CD4-positive, alpha-beta T cell treated with Interleukin-6 for 4 hours (primary cell): ENCODE measurements at regions not wholly inside any gene's neighbourhood (a gene's known extent, or its start where the extent isn't known, plus 50 kb on each side); places are given as distances from the start of the nearest gene placed in this dataset.
A peak's percentile ranks its signal among the peaks of the same experiment; 100 is the strongest.
"Not testable (repeated sequence)": the region's sequence is repeated elsewhere in the genome, so short reads cannot be mapped to it uniquely, and the experiment has no call there.

Experiments used
- DNase-seq: peaks from one replicate; pipeline ENCODE4 v3.0.0-alpha.2; 2020; ENCODE audit warnings: mixed read lengths

DNA sequence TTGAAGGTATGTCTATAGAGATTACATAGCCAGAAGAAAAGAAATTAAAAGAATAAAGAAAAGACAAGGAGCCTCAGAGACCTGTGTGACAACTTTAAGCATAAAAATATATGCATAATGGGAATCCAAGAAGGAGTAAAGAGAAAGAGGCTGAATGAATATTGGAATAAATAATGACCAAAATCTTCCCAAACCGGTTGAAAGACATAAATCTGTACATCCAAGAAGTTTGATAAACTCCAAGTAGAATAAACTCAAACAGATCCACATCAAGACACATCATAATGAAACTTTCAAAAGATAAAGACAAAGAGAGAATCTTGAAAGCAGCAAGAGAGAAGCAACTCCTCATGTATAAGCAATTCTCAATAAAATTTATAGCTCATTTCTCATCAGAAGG, 132.4 kb upstream of the ZNF516 start:
- no peak for DNase-seq

- no peak for DNase-seq
Observed at GRCh38 chr18:76626991-76627390, 131.9 kb upstream of the ZNF516 start.

DNA sequence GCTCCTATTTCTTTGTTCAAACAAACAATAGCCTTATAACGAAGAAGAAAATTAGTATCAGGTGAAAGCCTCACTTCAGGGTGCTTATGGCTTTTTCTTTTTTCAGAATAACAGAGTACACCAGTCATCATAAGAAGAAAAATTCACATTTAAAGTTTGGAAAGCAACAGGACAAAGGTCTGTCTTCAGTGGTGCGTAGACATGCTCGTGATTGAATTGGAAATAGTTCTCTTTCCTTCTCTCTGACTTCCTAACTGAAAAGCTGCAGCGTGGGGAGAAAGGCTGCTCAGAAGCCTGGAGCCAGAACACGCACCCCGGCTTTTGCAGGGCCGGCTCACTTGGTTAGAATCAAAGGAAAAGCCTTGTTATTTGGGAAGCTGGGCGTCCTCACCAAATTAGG, 127.6 kb upstream of the ZNF516 start:
- DNase-seq, result no peak

- no peak for DNase-seq
Observed at GRCh38 chr18:76621782-76622495, 126.9 kb upstream of the ZNF516 start.

DNA sequence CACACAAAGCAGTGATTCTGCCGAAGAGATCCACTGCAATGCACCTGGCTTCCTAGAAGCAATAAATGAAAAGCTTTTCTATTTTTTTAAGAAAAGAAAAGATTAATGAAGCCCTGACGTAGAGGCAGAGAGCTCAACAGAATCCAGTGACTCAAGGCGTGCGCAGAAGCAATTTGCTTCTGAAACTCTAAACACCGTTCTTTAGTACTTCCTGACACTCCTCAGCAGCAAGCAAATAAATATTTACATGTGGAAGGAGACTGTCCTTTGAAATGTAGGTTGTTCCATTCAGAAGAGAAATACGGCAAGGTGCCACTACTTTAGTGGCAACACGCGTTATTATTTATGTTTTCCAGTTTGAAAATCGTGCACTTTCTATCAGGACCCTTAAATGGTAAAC, 126.2 kb upstream of the ZNF516 start:
- DNase-seq, result no peak

DNA sequence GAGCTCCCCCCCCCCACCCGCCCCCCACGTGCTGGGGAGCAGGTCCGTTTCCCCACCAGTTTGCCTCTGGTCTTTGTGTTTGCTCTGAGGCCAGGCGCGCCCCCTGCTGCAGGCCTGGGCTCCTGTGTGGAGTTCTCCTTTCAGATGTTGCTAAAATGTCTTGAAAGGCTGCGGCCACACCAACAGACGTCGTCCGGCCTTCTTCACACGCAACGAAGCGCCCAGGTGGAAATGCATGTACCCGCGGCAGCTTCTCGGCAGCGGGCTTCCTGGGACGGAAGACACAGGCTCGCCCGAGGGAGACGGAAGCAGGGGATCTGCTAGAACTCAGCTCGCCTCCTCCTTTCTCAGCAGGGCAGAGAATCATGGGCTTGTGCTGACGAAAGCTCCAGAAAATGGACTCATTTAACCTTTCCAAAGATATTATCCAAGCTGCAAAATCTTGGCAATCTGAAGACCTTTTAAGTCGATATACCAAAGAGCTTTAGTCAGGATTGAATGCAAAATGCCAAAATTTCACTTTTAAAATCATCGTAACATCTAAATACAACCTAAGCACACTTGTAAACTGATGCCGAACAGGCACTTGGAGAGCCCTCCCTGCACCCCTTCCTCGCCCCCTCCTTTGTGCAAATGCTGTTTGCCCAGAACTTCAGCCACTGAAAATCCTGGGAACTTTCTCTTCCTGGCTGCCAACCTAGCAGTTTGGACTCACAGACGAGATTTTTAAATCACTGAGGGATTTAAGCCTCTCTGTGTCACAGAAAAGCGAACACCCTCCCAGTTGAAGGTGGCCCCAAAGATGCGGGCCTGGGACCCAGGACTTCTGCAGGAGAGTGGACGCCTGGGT, 125.5 kb upstream of the ZNF516 start:
- peak; percentile 36 for DNase-seq

- DNase-seq, result no peak
Observed at GRCh38 chr18:76619621-76620315, 124.7 kb upstream of the ZNF516 start.

DNA sequence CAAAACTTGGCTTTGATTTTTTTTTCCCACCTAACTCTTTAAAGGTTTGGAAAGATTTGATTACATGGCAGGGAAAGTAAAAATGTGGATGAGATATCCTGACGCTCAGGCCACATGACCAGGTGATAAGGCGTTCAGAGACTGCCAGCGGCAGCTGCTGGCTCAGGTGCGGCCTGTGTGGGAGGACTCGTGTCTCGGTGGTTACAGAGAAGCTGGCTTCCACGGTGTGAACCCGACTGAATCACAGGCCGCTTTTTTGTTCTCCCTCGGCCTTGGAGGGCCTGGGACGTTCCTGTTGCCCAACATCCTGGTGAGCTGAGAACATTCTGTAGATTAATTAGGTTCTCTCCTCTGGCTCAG, 124.2 kb upstream of the ZNF516 start:
- no peak for DNase-seq

DNA sequence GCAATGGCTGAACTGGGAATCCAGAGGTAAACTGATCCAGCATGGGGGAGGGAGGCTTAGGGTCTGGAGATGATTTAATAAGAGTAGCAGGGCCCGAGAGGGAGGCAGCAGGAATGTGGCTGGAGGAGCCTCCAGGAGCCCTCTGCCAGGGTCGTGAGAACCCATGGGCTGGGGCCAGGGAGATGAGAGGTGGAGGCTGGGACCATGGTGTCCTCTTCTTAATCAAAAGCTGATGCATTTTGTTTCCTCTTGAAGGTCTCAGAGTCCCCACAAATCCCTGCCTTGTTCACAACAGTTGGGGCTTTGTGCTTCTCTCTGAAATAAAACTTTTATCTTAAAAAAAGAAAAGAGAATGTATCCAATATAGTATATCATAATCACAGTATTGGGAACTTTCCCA, 123.7 kb upstream of the ZNF516 start:
- no peak for DNase-seq

DNA sequence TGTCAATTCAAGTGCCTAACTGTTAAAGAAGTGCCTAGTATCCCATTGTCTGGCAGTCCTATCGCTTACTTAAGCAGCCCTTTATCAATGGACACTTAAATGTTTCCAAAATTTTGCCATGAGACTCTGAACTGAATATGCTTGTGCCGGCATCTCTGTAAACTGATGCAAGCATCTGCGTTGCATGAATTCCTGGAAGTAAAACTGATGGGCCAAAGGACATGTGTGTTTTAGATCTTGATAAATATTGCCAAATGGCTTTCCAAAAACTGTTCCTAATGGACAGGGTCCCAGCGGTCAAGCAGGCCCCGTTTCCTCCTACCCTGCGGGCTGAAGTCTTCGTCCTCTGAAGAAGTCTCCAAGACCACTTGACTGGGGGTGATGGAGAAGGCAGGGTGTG, 121.3 kb upstream of the ZNF516 start:
- no peak for DNase-seq

GRCh38 chr18:76615065-76615733, 120.2 kb upstream of the ZNF516 start:
- no peak for DNase-seq

DNA sequence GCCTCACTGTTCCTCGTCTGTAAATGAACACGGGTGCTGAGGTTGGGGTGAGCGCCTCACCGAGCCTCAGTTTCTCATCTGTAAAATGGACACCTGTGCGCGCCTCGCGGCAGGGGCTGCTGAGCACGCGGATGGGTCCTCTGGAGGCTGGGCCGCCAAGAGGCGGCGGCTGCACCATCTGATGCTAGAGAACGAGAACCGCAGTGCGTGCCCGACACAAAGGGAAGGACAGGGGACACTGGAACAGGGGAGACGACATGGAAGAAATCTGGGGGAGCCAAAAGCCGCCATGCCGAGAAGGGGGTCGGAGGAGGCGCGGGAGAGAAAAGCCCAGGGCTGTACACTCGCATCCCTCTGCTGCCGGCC, 118.7 kb upstream of the ZNF516 start:
- DNase-seq, result no peak

DNA sequence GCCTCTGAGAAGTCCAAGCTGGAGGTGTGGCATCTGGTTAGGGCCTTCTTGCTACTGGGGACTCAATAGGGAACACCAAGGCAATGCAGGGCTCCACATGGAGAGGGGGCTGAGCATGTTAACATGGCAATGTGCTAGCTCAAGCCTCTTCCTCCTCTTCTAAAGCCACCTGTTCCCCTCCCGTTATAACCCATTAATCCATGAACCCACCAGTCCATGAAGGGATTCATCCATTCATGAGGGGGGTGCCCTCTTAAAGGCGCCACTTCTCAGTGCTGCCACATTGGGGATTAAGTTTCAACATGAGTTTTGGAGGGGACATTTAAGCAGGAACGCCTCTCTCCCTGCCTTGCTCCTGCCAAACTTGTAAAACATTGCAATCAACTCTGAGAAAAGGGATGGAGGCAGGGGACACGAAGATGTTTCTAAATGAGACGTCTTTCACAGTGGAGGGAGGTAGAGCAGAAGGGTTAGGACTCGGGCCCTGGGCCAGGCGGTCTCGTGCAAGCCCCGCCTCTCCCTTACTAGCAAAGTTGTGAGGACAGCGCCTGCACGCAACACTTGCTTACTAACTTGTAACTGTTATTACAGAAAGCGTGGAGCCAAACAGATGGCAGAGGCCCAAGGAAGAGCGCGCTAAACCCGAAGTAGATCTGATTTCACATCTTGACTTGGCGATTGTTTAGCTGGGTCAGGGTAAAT, 118.2 kb upstream of the ZNF516 start:
- no peak for DNase-seq

GRCh38 chr18:76611750-76612045, 116.7 kb upstream of the ZNF516 start:
- DNase-seq, result not testable (repeated sequence)

- DNase-seq, result no peak
Observed at GRCh38 chr18:76610933-76611749, 116.1 kb upstream of the ZNF516 start.

DNA sequence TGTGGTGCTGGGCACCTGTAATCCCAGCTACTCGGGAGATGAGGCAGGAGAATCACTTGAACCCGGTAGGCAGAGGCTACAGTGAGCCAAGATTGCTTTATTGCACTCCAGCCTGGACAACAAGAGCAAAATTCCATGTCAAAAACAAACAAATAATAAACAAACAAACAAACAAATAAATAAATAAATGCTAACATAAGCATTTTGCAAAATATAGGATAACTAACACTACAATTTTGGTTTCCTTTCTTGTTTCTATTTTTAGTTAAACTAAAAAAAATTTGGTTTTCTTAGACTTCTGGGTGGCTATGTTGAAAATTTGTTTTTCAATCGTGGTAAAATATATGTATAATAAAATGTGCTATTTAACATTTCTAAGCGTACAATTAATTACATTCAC, 115.0 kb upstream of the ZNF516 start:
- no peak for DNase-seq

DNA sequence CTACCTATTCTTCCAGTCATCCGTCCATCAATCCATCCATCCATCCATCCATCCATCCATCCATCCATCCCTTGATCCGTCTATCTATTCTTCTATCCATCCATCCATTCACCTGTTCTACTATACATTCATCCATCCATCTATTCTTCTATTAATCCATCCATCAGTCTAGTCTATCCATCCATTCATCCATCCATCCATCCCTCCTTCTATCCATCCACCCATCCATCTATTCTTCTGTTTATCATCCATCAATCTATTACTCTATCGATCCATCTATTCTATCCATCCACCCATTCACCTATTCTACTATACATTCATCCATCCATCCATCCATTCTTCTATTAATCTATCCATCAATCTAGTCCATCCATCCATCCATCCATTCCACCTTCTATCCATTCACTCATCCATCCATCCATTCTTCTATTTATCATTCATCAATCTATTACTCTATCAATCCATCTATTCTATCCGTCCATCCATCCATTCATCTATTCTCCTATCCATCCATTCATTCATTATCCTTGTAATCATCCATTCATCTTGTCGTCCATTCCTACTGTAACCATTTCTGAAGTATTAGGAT, 110.4 kb upstream of the ZNF516 start:
- DNase-seq, result no peak

DNA sequence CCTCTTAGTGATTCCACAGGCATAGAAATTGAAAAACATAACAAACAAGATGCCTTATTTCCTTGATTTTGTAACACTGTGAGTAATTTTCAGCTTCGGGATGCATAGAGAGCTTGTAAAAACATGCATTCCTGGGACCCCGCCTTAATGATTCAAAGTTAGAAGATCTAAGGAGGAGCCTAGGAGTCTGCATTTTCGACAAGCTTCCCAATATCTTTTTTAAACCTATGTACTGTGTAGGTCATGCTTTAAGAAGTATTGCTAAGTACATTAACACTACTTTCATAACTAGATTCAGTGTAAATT, 109.8 kb upstream of the ZNF516 start:
- DNase-seq, result no peak

- no peak for DNase-seq
Observed at GRCh38 chr18:76604108-76604934, 109.3 kb upstream of the ZNF516 start.

DNA sequence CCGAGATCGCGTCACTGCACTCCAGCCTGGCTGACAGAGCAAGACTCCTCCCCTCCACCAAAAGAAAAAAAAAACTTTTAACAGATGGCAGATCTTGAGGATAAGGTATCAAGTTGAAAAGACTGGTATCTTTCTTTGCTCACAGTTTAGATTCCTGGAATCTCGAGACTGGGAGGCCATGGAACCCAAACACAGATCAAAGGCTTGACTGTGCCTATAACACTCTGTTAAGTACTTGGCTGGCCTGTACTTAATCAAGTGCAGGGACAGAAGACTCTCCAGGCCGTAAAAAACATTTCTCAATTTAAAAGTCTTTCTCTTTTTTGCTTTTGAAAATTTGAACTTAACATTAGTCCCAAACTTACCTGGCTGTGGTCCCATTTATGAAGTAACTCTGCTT, 107.1 kb upstream of the ZNF516 start:
- no peak for DNase-seq

GRCh38 chr18:76600076-76600475, 105.0 kb upstream of the ZNF516 start:
- not testable (repeated sequence) for DNase-seq
